RKO (cell line): ENCODE measurements at regions not wholly inside any gene's neighbourhood (a gene's known extent, or its start where the extent isn't known, plus 50 kb on each side); places are given as distances from the start of the nearest gene placed in this dataset.
"Not testable (repeated sequence)": the region's sequence is repeated elsewhere in the genome, so short reads cannot be mapped to it uniquely, and the experiment has no call there.

Source experiments
- DNase-seq: peaks from one replicate; pipeline ENCODE4 v3.0.0-alpha.2; 2016; ENCODE audit warnings: low spot score

GRCh38 chr1:219863816-219864215 is 64.5 kb downstream of the SLC30A10 start:
- DNase-seq: not testable (repeated sequence)

DNA sequence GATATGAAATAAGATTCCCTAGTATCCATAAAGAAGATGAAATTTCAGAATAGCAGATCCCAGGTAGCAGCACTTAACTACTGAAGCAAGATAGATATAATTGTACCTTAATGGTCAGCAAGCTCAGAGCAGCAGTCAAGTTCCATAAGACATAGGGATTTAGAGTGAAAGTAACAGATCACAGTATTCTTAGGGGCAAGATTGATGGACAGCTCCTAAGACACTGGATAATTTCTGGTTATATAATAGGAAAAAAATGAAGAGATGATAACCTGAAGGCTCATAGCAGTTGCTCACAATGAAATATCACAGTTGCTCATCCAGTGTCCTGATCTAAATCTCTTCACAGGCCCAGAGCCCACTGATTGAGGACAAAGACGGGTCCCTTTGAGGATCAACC is 66.0 kb downstream of the SLC30A10 start:
- no peak for DNase-seq

- DNase-seq: no peak
These were observed 69.4 kb downstream of the SLC30A10 start for GRCh38 chr1:219858980-219859379.

DNA sequence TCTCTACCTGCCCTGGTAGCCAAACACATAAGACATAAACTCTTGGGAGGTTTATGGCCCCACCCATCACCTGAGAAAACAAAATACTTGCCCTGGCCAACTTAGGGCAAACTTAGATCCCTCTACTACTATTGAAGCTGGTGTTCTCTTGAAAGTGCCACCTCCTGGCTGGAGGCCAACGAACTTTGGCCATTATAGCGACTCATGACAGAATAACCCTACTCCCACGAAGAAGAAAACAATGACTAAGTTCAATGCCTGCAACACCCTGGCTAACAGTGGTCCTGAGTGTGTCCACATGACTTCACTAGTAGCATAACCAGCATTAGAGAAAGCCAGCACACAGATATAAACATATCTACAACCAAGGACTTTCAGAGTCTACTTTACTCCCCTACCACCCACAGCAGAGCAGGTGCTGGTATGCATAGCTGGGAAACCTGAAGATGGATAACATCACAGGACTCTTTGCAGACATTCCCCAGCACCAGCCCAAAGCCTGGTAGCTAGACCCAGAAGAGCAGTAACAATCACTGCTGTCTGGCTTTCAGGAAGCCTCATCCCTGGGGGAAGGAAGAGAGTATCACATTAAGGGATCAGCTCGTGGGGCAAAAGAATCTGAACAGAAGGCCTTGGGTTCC is 81.0 kb downstream of the SLC30A10 start:
- peak; percentile 20 for DNase-seq

DNA sequence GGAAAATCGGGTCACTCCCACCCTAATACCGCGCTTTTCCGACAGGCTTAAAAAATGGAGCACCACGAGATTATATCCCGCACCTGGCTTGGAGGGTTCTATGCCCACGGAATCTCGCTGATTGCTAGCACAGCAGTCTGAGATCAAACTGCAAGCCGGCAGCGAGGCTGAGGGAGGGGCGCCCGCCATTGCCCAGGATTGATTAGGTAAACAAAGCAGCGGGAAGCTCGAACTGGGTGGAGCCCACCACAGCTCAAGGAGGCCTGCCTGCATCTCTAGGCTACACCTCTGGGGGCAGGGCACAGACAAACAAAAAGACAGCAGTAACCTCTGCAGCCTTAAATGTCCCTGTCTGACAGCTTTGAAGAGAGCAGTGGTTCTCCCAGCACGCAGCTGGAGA is 88.8 kb downstream of the SLC30A10 start:
- not testable (repeated sequence) for DNase-seq

DNA sequence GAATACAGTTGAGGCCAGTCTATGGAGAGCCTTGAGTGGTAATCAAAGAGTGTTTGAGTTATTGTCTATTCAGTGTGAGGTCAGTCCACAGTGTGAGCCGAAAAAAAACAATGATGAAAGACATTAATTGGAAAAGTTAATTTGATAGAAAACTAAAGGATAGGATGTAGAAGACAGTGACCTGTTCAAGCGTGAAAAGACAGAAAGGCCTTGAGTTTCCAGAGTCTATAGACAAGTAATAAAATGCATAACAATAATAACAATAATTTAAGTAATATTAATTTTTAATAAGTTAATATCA is 90.4 kb downstream of the SLC30A10 start:
- no peak for DNase-seq

DNA sequence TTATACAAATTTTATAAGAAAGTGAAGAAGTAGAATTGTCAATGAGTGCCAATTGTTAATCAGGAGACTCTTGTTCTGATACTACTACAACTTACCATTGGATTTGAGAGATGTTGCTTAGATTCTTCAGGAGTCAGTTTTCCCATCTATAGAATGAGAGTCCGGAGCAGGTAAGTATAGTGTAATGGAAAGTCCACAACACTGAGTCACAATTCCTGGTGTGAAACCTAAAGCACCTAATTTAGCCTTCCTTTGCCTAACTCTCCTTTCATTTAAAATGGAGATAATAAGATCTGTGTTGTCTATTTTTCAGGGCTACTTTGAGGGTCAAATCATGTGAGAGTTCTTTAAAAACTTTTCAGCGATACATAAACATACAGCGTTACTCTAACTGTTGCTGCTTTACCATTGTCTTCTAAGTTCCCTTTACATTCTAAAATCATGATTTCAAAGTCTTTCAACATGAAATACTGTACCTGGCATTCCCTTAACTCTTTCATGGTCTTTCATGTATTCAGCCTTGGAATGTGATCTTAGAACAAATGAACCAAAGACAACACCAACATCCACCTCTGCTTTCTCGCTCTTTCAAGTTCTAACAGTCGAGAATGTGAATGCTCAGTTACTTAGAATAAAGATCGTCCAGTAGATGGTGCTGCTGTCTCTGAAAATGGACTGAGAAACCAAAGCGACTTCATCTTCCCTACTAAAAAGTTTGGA is 90.9 kb downstream of the SLC30A10 start:
- DNase-seq: peak; percentile 71

GRCh38 chr1:219834314-219834917 is 93.9 kb downstream of the SLC30A10 start:
- no peak for DNase-seq

- no peak for DNase-seq
These were observed 95.0 kb downstream of the SLC30A10 start for GRCh38 chr1:219833214-219833815.

GRCh38 chr1:219826290-219826689 is 102.1 kb downstream of the SLC30A10 start:
- no peak for DNase-seq

DNA sequence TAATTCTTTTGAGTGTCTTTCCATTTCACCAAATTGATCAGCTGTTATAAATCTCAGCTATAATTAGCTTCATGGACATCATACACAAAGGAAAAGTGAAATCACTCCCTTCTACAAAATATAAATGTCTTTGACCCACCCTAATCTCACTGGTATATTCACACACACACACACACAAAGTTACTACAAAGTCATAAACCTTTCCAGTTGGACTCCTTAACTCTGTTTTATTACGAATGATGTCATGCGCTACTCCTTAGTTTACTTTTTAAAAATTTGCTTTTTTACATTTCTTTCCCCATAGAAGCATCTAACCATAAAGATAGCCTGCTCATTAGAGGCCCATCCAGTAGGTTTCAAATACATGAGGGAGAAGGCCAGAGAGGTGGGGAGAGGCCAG is 103.0 kb downstream of the SLC30A10 start:
- no peak for DNase-seq

- DNase-seq: no peak
These were observed 104.0 kb downstream of the SLC30A10 start for GRCh38 chr1:219824338-219824737.

DNA sequence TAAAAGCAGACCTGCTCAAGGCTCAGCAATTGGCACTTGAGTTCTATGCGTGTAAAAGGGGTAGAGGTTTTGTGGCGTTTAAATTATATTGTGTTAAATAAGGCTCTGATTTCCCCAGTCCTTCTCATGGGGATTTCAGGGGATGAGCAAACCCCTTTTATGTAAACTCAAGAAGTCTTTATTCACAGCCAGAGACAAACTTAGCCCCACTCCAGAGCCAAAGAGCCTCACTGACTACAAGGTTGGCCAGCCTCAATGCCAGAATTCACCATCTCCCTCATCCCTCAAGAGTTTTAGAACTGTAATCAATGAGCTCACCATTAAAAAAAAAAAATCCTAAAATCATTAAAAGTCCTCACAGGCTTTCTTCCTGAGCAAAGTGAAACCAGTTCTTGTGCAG is 107.8 kb downstream of the SLC30A10 start:
- no peak for DNase-seq

DNA sequence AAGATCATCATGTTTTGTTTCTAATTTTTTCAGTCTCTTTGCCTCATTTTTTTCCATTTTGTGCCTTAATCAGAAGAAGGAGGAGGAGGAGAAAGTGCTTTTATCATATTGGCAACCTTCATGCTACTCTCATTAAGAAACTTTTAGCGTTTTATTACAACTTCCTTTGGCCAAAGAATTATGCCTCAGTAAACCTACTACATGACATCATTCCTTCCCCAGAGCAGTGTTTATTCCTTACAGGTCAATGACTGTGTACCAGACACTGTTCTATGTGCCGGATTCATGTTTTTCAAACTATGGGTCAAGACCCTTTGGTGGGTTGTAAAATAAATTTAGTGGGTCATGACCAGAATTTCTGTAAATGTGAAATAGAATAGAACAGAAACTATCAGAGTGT is 110.4 kb downstream of the SLC30A10 start:
- DNase-seq: no peak

DNA sequence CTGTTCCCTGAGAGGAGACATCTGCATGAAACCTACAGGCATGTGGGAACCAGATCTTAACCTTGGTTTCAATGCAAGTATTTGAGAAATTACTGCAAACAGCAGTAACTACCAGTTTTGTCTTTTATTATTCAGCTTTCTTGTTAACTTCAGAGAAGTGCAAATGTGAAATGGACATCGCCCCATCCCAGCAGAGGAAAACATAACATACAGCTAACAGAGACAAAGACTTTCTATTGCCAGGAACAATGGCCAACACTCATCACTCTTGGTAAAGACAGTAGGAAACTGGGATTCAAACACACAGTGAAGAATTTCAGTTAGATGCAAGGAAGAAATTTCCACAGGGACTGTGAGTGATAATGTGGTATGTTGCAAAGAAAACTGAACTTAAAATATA is 115.1 kb downstream of the SLC30A10 start:
- no peak for DNase-seq

- DNase-seq: peak; percentile 84
These were observed 115.7 kb downstream of the SLC30A10 start for GRCh38 chr1:219812491-219813203.

DNA sequence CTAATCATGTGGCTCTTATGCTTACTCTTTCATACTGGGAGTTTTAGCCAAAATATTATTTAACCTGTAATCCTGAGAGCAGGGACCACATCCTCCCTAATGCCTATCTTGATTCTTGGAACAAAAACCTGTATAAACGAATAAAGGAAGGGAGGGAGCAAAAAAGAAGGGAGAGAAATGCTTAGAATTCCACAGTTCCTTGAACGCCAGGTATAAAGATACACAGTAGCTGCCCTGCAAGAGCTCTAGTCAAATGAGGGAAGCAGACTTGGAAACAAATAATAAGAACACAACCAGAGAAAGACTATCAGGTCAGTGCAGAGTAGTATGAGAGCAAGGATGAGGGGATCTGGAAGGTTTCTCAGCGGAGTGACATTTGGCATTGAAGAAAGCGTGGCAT is 116.3 kb downstream of the SLC30A10 start:
- DNase-seq: no peak

DNA sequence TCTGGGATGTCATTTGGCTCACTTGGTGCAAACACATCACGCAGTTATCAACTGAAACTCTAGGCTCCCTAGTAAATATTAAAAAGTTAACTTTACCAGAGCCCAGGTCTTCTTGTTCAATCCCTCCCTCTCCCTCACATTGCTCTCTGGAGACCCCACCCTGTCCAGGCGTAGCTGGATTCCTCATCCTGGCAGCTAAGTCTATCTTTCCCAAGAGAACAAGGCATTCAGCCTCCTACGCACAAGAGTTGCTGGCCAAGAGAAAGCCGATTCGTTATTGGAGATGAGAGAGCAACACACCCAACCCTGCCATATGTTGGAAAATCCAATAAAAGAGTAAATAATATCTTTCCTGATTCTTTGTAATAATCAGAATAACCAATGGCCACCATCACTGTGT is 117.9 kb downstream of the SLC30A10 start:
- DNase-seq: no peak

GRCh38 chr1:219808790-219809189 is 119.6 kb downstream of the SLC30A10 start:
- DNase-seq: no peak

DNA sequence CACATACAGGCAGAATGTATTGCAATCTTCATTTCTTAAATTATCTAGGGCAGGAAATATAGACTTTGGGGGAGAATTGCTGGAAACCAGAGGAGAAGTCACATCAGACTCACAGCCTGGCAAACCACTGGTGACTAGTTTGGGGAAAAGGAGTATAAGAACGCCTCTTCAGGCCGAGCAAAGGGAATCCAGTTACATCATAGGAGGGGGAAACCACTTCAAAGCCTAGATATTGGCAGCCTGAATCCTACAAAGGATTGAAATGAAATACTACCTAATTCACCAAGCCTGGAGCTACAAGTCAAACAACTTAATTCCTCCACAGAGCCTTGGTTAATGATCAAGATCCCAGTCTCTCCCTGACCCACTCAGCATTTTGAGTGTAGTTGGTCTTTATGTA is 121.7 kb downstream of the SLC30A10 start:
- DNase-seq: no peak

DNA sequence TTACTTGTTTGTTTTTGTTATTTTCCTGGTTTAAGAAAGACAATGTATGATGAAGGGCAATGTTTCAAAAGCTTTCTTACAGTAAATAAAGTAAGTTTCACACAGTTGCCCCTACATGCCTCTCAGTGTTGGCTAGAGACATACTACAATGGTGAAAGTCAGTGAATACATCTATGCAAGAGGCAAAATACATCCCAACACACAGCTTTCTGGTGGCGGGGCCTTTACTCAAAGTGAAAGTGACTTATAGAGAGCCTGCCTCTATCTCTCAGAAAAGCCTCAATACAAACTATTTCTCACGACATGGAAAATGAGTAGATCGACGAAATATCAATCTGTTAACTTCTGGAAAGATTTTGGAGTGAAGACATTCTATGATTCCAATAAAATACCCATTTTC is 122.3 kb downstream of the SLC30A10 start:
- no peak for DNase-seq

DNA sequence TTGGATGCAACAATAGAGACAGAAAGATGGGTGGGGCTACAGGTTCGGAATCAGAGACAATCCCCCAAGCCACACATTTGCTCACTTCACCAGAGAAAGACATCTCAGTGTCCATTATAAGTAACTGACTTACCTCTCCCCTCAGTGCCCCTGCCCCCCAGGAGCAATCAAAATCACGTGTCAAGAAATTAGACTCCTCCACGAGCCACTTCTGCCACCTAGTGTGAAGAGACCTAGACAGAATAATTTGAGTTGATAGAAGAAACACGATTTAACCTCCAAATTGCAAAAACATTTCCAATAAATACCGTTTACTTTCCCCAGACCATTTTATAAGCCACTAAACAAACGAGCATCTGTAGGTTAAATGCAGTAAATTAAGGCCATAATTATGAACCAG is 123.2 kb downstream of the SLC30A10 start:
- DNase-seq: no peak
